H4 (cell line): ENCODE measurements at regions not wholly inside any gene's neighbourhood (a gene's known extent, or its start where the extent isn't known, plus 50 kb on each side); places are given as distances from the start of the nearest gene placed in this dataset.
"Not testable (repeated sequence)": the region's sequence is repeated elsewhere in the genome, so short reads cannot be mapped to it uniquely, and the experiment has no call there.

Source experiments
- DNase-seq: peaks from one replicate; pipeline ENCODE4 v3.0.0-alpha.2; 2015; ENCODE audit warnings: low spot score

GRCh38 chr3:159045279-159045885 is 243.5 kb downstream of the MFSD1 start:
- no peak for DNase-seq

GRCh38 chr3:159047361-159047760 is 245.5 kb downstream of the MFSD1 start:
- DNase-seq = no peak

GRCh38 chr3:159052494-159052893 is 250.6 kb downstream of the MFSD1 start:
- not testable (repeated sequence) for DNase-seq

- no peak for DNase-seq
Measured at GRCh38 chr3:159057621-159058020, 255.8 kb downstream of the MFSD1 start.

GRCh38 chr3:159058859-159059258 is 257.0 kb downstream of the MFSD1 start:
- no peak for DNase-seq

- DNase-seq = no peak
Measured at GRCh38 chr3:159059395-159059794, 257.5 kb downstream of the MFSD1 start.

- DNase-seq = no peak
Measured at GRCh38 chr3:159062734-159063410, 261.0 kb downstream of the MFSD1 start.

- no peak for DNase-seq
Measured at GRCh38 chr3:159069091-159069490, 267.2 kb downstream of the MFSD1 start, which contains the start of gene IQCJ. Gene IQCJ (plus strand): TSS chr3:159069319.

- DNase-seq = no peak
Measured at GRCh38 chr3:159069866-159070425, 268.1 kb downstream of the MFSD1 start.

- DNase-seq = no peak
Measured at GRCh38 chr3:159074756-159075701, 273.2 kb downstream of the MFSD1 start.

GRCh38 chr3:159077860-159078259 is 276.0 kb downstream of the MFSD1 start:
- DNase-seq = peak; percentile 34

- no peak for DNase-seq
Measured at GRCh38 chr3:159080256-159080655, 278.4 kb downstream of the MFSD1 start.

GRCh38 chr3:159080821-159081220 is 279.0 kb downstream of the MFSD1 start:
- DNase-seq = no peak

GRCh38 chr3:159082519-159082918 is 280.7 kb downstream of the MFSD1 start:
- DNase-seq = peak; percentile 85

- no peak for DNase-seq
Measured at GRCh38 chr3:159091936-159092335, 290.1 kb downstream of the MFSD1 start.

- DNase-seq = no peak
Measured at GRCh38 chr3:159102001-159102400, 300.1 kb downstream of the MFSD1 start.

GRCh38 chr3:159112724-159113123 is 310.9 kb downstream of the MFSD1 start:
- no peak for DNase-seq

- DNase-seq = no peak
Measured at GRCh38 chr3:159113221-159113875, 311.5 kb downstream of the MFSD1 start.

- no peak for DNase-seq
Measured at GRCh38 chr3:159114582-159114981, 312.7 kb downstream of the MFSD1 start.

- no peak for DNase-seq
Measured at GRCh38 chr3:159123877-159124276, 322.0 kb downstream of the MFSD1 start.

GRCh38 chr3:159126261-159127020 is 324.6 kb downstream of the MFSD1 start:
- no peak for DNase-seq
